ENCODE measurements at regions not wholly inside any gene's neighbourhood (a gene's known extent, or its start where the extent isn't known, plus 50 kb on each side); places are given as distances from the start of the nearest gene placed in this dataset.

DNA sequence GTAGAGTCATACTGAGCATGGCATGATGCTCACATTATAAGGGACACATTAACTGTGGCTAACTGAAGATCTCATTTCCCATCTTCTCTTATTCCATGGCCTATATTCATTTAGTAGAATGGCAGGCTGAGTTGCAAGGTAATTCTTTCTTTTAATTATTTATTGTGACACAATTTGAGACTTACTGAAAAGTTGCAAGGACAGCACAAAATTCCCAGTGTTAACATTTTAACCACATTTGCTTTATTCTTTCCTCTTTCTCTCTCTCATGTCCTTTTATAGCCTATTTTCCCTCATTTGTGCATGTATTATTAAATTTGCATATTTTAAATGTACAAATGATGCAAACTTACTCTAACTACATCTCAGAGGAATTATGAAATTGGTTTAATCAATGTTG lies 366.1 kb upstream of the RPS23 start:
- TF ChIP-seq, protein P1, sequence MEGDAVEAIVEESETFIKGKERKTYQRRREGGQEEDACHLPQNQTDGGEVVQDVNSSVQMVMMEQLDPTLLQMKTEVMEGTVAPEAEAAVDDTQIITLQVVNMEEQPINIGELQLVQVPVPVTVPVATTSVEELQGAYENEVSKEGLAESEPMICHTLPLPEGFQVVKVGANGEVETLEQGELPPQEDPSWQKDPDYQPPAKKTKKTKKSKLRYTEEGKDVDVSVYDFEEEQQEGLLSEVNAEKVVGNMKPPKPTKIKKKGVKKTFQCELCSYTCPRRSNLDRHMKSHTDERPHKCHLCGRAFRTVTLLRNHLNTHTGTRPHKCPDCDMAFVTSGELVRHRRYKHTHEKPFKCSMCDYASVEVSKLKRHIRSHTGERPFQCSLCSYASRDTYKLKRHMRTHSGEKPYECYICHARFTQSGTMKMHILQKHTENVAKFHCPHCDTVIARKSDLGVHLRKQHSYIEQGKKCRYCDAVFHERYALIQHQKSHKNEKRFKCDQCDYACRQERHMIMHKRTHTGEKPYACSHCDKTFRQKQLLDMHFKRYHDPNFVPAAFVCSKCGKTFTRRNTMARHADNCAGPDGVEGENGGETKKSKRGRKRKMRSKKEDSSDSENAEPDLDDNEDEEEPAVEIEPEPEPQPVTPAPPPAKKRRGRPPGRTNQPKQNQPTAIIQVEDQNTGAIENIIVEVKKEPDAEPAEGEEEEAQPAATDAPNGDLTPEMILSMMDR (IDR thresholded peaks at IDR 0.05): no peak
- TF ChIP-seq POLR2AphosphoS5 (IDR thresholded peaks at IDR 0.05): no peak
- TF ChIP-seq POLR2A (IDR thresholded peaks at IDR 0.05): no peak
